ENCODE measurements at regions not wholly inside any gene's neighbourhood (a gene's known extent, or its start where the extent isn't known, plus 50 kb on each side); places are given as distances from the start of the nearest gene placed in this dataset.

GRCh38 chr7:121634356-121634755 lies 238.2 kb upstream of the FAM3C start:
- Histone ChIP-seq H3K4me2 (ENCODE audit: low read length) (no peak overlapping the region), H3K4me1 (ENCODE audit: control insufficient read depth in 1 of 2, insufficient read depth in 2 of 2, low read length in 2 of 2) (no peaks in the 10 kb centered on the region), H3K79me2 (ENCODE audit: insufficient read depth, low read length) (no peaks in the 10 kb centered on the region), H3K27me3 (ENCODE audit: insufficient read depth, low read length) (no peaks in the 10 kb centered on the region), H3K4me3 (replicated peaks in 1 of 2; ENCODE audit: low read depth in 1 of 2, low read length in 2 of 2) (no peak overlapping the region), H3K9me3 (ENCODE audit: control insufficient read depth in 1 of 2, insufficient read depth in 1 of 2, low read depth in 1 of 2, low read length in 2 of 2) (no peaks in the 10 kb centered on the region), H3K9ac (ENCODE audit: low read length) (no peak overlapping the region), H4K20me1 (ENCODE audit: insufficient read depth) (no peaks in the 10 kb centered on the region), H3K9me2 (ENCODE audit: insufficient read depth) (no peaks in the 10 kb centered on the region), H3K27ac (ENCODE audit: low read depth, low read length) (no peak overlapping the region), H3K36me3 (ENCODE audit: control insufficient read depth in 1 of 2, insufficient read depth in 2 of 2, low read length in 2 of 2) (no peaks in the 10 kb centered on the region), H2AFZ (ENCODE audit: low read depth, low read length, poor library complexity, severe bottlenecking) (no peak overlapping the region)
- ChIA-PET CTCF (no interaction called here), RAD21 (ENCODE audit: low non-redundant PET in 1 of 2, low total read pairs in 2 of 2, uncharacterized antibody in 2 of 2, unreplicated experiment in 2 of 2) (no interaction called here), POLR2A (interaction anchor here (0.6 kb wide), 1 partner anchor 27 kb away, joined by 3 read pairs; no protein-coding TSS in a partner anchor)
- TF ChIP-seq CEBPB (IDR thresholded peaks at IDR 0.05; ENCODE audit: low read depth): no peak
- TF ChIP-seq REST (IDR thresholded peaks at IDR 0.05; ENCODE audit: low read depth): no peak
- no peak for TF ChIP-seq ZFX (IDR thresholded peaks at IDR 0.05)
- no peak for TF ChIP-seq MAX (IDR thresholded peaks at IDR 0.05)
- TF ChIP-seq CTCF (IDR thresholded peaks at IDR 0.05 in 2 of 3, conservative IDR thresholded peaks at IDR 0.05 in 1 of 3; ENCODE audit: borderline replicate concordance in 1 of 3, insufficient read depth in 1 of 3, low read depth in 2 of 3, low read length in 2 of 3): no peak
- TF ChIP-seq SRF (IDR thresholded peaks at IDR 0.05; ENCODE audit: low read depth): no peak
- TF ChIP-seq EGR1 (IDR thresholded peaks at IDR 0.05; ENCODE audit: low read depth): no peak
- no peak for TF ChIP-seq ZBTB33 (IDR thresholded peaks at IDR 0.05; ENCODE audit: extremely low read depth, insufficient replicate concordance, low read length)
- no peak for TF ChIP-seq ELF1 (IDR thresholded peaks at IDR 0.05; ENCODE audit: borderline replicate concordance, low read depth)
- TF ChIP-seq JUND (IDR thresholded peaks at IDR 0.05): no peak
- TF ChIP-seq ATF3 (IDR thresholded peaks at IDR 0.05): no peak
- DNase-seq (ENCODE audit: low read depth, low spot score) (no peak), ATAC-seq (no peak)
- intact Hi-C loops (cut with micrococcal nuclease): no loop called here
- BruUV-seq (replicated peaks): no TSS peak
